GM12874 (cell line): ENCODE measurements at regions not wholly inside any gene's neighbourhood (a gene's known extent, or its start where the extent isn't known, plus 50 kb on each side); places are given as distances from the start of the nearest gene placed in this dataset.

Source experiments
- CTCF ChIP-seq: IDR thresholded peaks from 2 replicates; pipeline ENCODE4 v1.5.1; 2011; ENCODE audit warnings: low read depth, mild to moderate bottlenecking, control low read depth, low read length, moderate library complexity; ENCODE audit not compliant: insufficient read depth

GRCh38 chr9:18010492-18010891, 431.6 kb downstream of the SH3GL2 start:
- TF ChIP-seq CTCF: no peak

GRCh38 chr9:18012170-18012569, 433.3 kb downstream of the SH3GL2 start:
- no peak for TF ChIP-seq CTCF

- TF ChIP-seq CTCF: no peak
Observed at GRCh38 chr9:18014556-18014955, 435.7 kb downstream of the SH3GL2 start.

GRCh38 chr9:18015116-18015515, 436.2 kb downstream of the SH3GL2 start:
- TF ChIP-seq CTCF: no peak

GRCh38 chr9:18017136-18017535, 438.3 kb downstream of the SH3GL2 start:
- TF ChIP-seq CTCF: no peak

GRCh38 chr9:18018221-18018620, 439.4 kb downstream of the SH3GL2 start:
- TF ChIP-seq CTCF: no peak

GRCh38 chr9:18018661-18019060, 439.8 kb downstream of the SH3GL2 start:
- no peak for TF ChIP-seq CTCF
